Testis (tissue), 2 donors: ENCODE measurements at regions not wholly inside any gene's neighbourhood (a gene's known extent, or its start where the extent isn't known, plus 50 kb on each side); places are given as distances from the start of the nearest gene placed in this dataset.

Experiments used
- DNase-seq: peaks from one replicate; pipeline ENCODE4 v3.0.0-alpha.2; 2019
- H3K27ac ChIP-seq, 2 donors: fragments of 200-600 bp; sonication (generic); one replicate each; pipeline ENCODE4 v1.5.1; 2019
- H3K27me3 ChIP-seq: fragments of 200-600 bp; sonication (generic); one replicate; pipeline ENCODE4 v1.5.1; 2019
- H3K36me3 ChIP-seq: fragments of 200-600 bp; sonication (generic); one replicate; pipeline ENCODE4 v1.5.1; 2017; ENCODE audit warnings: low read depth; ENCODE audit errors: missing control alignments
- H3K4me1 ChIP-seq: fragments of 200-600 bp; sonication (generic); one replicate; pipeline ENCODE4 v1.5.1; 2019
- H3K4me3 ChIP-seq, 2 donors: fragments of 200-600 bp; sonication (generic); one replicate each; pipeline ENCODE4 v1.5.1; 2017 to 2019
- H3K9me3 ChIP-seq: fragments of 200-600 bp; sonication (generic); one replicate; pipeline ENCODE4 v1.5.1; 2017
- CTCF ChIP-seq, 3 experiments: fragments of 450-650 bp in 2 of 3; fragments of 200-600 bp in 1 of 3; sonication (generic) in 1 of 3; IDR thresholded peaks; one replicate each; pipeline ENCODE4 v1.5.1; 2016 to 2019; ENCODE audit warnings: antibody characterized with exemption in 3 of 3, mild to moderate bottlenecking in 2 of 3, moderate library complexity in 1 of 3
- POLR2A ChIP-seq: fragments of 450-650 bp; IDR thresholded peaks from one replicate; pipeline ENCODE4 v1.6.1; 2017; ENCODE audit warnings: antibody characterized with exemption, mild to moderate bottlenecking, moderate library complexity
- WGBS, 2 donors: methylation state at CpG; one replicate each; pipeline ENCODE4 v1.1.5; 2018; 5-methylcytosine and 5-hydroxymethylcytosine counted together
- intact Hi-C: fragments of 100-400 bp; cut with DNase I; formaldehyde crosslinking; loops from one replicate; pipeline ENCODE4 v1.15.1; 2023; ENCODE audit warnings: low total_unique reads

- no peak for TF ChIP-seq POLR2A
- TF ChIP-seq CTCF (IDR thresholded peaks at IDR 0.05) = no peak
- DNase-seq = no peak
- 24 to 45% methylated on average over 2 of the region's 2 CpGs for WGBS, 2 donors
- Histone ChIP-seq H3K27ac (no peak overlapping the region), H3K4me3 (no peak overlapping the region), H3K27me3 (no peaks in the 10 kb centered on the region), H3K36me3 (no peaks in the 10 kb centered on the region), H3K9me3 (no peaks in the 10 kb centered on the region), H3K4me1 (no peaks in the 10 kb centered on the region)
- intact Hi-C loops = no loop called here
These were observed 96.4 kb upstream of the LINC00305 start for GRCh38 chr18:64245126-64245861.

GRCh38 chr18:64244571-64244970 lies 95.7 kb upstream of the LINC00305 start:
- no peaks in the 10 kb centered on the region for H3K9me3 ChIP-seq
- intact Hi-C loops = no loop called here
- 83 to 96% methylated on average over 4 of the region's 4 CpGs for WGBS, 2 donors
- H3K4me1 ChIP-seq = no peaks in the 10 kb centered on the region
- no peak for TF ChIP-seq CTCF (IDR thresholded peaks at IDR 0.05)
- TF ChIP-seq POLR2A = no peak
- H3K27ac ChIP-seq = no peak overlapping the region
- H3K36me3 ChIP-seq = no peaks in the 10 kb centered on the region
- H3K27me3 ChIP-seq = no peaks in the 10 kb centered on the region
- no peak for DNase-seq
- no peak overlapping the region for H3K4me3 ChIP-seq

- no peaks in the 10 kb centered on the region for H3K36me3 ChIP-seq
- intact Hi-C loops = no loop called here
- no peak for DNase-seq
- no peaks in the 10 kb centered on the region for H3K4me1 ChIP-seq
- no peaks in the 10 kb centered on the region for H3K27me3 ChIP-seq
- no peak overlapping the region for H3K27ac ChIP-seq
- TF ChIP-seq POLR2A (no peak), CTCF (IDR thresholded peaks at IDR 0.05) (no peak)
- 56 to 82% methylated on average over 3 of the region's 3 CpGs for WGBS, 2 donors
- no peak overlapping the region for H3K4me3 ChIP-seq
- no peaks in the 10 kb centered on the region for H3K9me3 ChIP-seq
These were observed 91.4 kb upstream of the LINC00305 start for GRCh38 chr18:64240316-64240715.

DNA sequence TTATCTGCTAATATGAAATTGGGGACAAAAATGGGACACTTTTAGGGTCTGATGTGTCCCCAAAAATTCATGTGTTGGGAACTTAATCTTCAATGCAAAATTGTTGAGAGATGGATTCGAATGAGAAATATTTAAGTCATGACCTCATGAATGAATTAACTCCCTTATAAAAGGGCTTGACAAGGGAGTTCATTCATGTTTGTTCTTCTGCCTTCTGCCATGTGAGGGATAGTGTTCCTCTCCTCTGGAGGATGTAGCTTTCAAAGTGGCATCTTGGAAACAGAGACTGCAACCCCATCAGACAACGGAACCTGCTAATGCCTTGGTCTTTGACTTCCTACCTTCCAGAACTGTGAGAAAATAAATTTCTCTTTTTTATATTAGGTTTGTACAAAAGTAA lies 89.2 kb upstream of the LINC00305 start:
- Histone ChIP-seq H3K27me3 (no peaks in the 10 kb centered on the region), H3K9me3 (no peaks in the 10 kb centered on the region), H3K4me3 (no peak overlapping the region), H3K4me1 (no peaks in the 10 kb centered on the region), H3K36me3 (no peaks in the 10 kb centered on the region), H3K27ac (no peak overlapping the region)
- intact Hi-C loops = no loop called here
- no peak for DNase-seq
- no peak for TF ChIP-seq CTCF (IDR thresholded peaks at IDR 0.05)
- no peak for TF ChIP-seq POLR2A
- 84 to 86% methylated on average over 2 of the region's 2 CpGs for WGBS, 2 donors

DNA sequence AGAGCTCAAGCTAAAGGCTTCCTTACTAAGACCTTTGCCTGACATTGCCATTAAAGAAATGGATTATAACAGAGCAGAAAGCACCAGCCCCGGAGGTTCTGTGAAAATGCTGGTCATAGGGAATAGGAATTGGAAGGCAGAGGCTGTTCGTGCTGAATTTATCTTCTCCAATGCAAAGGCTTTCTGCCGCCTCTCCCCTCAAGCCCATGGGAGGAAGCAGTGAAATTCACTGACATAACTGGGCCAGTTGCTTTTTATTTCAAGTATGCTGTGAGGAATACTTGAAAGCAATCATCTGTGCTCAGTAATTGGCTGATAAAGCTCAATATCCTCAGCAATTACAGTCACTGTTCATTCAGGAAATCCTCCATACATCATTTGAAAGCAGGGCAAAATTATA lies 85.4 kb upstream of the LINC00305 start:
- 51 to 69% methylated on average over 3 of the region's 3 CpGs for WGBS, 2 donors
- Histone ChIP-seq H3K27me3 (no peaks in the 10 kb centered on the region), H3K9me3 (no peaks in the 10 kb centered on the region), H3K4me1 (no peaks in the 10 kb centered on the region), H3K36me3 (no peaks in the 10 kb centered on the region), H3K4me3 (no peak overlapping the region), H3K27ac (no peak overlapping the region)
- intact Hi-C loops = no loop called here
- TF ChIP-seq CTCF (IDR thresholded peaks at IDR 0.05) = no peak
- no peak for TF ChIP-seq POLR2A
- no peak for DNase-seq
